MCF 10A (cell line): ENCODE measurements at regions not wholly inside any gene's neighbourhood (a gene's known extent, or its start where the extent isn't known, plus 50 kb on each side); places are given as distances from the start of the nearest gene placed in this dataset.

Experiments
- BruUV-seq: library from RNA; stranded (reverse); fragments of 400-500 nt; replicated peaks from 2 replicates; lab custom pipeline; 2021; lab: Mats Ljungman, UMichigan
- CTCF ChIA-PET: fragments of 300-600 bp; sonication (Branson Sonifier 250); formaldehyde crosslinking; extraction: SDS; loops from one replicate; lab custom pipeline; 2021; ENCODE audit warnings: antibody characterized with exemption, inconsistent platforms; lab: Yijun Ruan, JAX
- POLR2A ChIA-PET: fragments of 300-600, 350-650 bp; sonication (Branson Sonifier 250); formaldehyde crosslinking; extraction: SDS; loops from one replicate; lab custom pipeline; 2020; ENCODE audit warnings: antibody characterized with exemption, inconsistent platforms; lab: Yijun Ruan, JAX
- DNase-seq: peaks from one replicate; pipeline ENCODE4 v3.0.0-alpha.2; 2018; ENCODE audit not compliant: unreplicated experiment
- H3K27ac Mint-ChIP-seq: one replicate; pipeline ENCODE4 v1.8.0; 2022; ENCODE audit warnings: mild to moderate bottlenecking, low read depth, mixed read lengths; ENCODE audit not compliant: unreplicated experiment
- H3K27me3 Mint-ChIP-seq: one replicate; pipeline ENCODE4 v1.8.0; 2022; ENCODE audit warnings: mixed read lengths; ENCODE audit not compliant: insufficient read depth, unreplicated experiment
- H3K36me3 Mint-ChIP-seq: one replicate; pipeline ENCODE4 v1.8.0; 2022; ENCODE audit warnings: mild to moderate bottlenecking, moderate library complexity, mixed read lengths; ENCODE audit not compliant: insufficient read depth, unreplicated experiment
- H3K4me1 Mint-ChIP-seq: one replicate; pipeline ENCODE4 v1.8.0; 2022; ENCODE audit warnings: mixed read lengths; ENCODE audit not compliant: insufficient read depth, unreplicated experiment
- H3K4me3 Mint-ChIP-seq: one replicate; pipeline ENCODE4 v1.8.0; 2022; ENCODE audit warnings: mild to moderate bottlenecking, moderate library complexity, mixed read lengths; ENCODE audit not compliant: unreplicated experiment
- H3K9me3 Mint-ChIP-seq: one replicate; pipeline ENCODE4 v1.8.0; 2022; ENCODE audit warnings: mixed read lengths; ENCODE audit not compliant: unreplicated experiment
- CTCF ChIP-seq: fragments of 200-600 bp; IDR thresholded peaks from one replicate; pipeline ENCODE4 v1.8.0; 2022; ENCODE audit warnings: antibody characterized with exemption, mild to moderate bottlenecking; ENCODE audit not compliant: unreplicated experiment
- intact Hi-C: fragments of 100-400 bp; cut with micrococcal nuclease; formaldehyde crosslinking; loops from 2 replicates; pipeline ENCODE4 v1.14.1; 2022

- ChIA-PET POLR2A (no interaction called here), CTCF (interaction anchor here (0.6 to 1.1 kb wide), 2 partner anchors 11 to 33 kb away, joined by 3 read pairs; no protein-coding TSS in a partner anchor)
- Mint-ChIP-seq H3K4me1 (no peaks in the 10 kb centered on the region), H3K27me3 (no peaks in the 10 kb centered on the region), H3K9me3 (peaks cover 7% of the 10 kb centered on the region), H3K36me3 (no peaks in the 10 kb centered on the region), H3K27ac (no peak overlapping the region), H3K4me3 (no peak overlapping the region)
- BruUV-seq: no TSS peak
- intact Hi-C loops: no loop called here
- DNase-seq: no peak
- TF ChIP-seq CTCF: no peak
These were observed 453.8 kb downstream of the OTOL1 start for GRCh38 chr3:161950318-161950868.

- POLR2A ChIA-PET: no interaction called here
- H3K9me3 Mint-ChIP-seq: peaks cover 3% of the 10 kb centered on the region
- no peak overlapping the region for H3K27ac Mint-ChIP-seq
- no peaks in the 10 kb centered on the region for H3K27me3 Mint-ChIP-seq
- no peak for DNase-seq
- no TSS peak for BruUV-seq
- H3K4me3 Mint-ChIP-seq: no peak overlapping the region
- intact Hi-C loops: no loop called here
- CTCF ChIA-PET: no interaction called here
- H3K36me3 Mint-ChIP-seq: no peaks in the 10 kb centered on the region
- TF ChIP-seq CTCF: no peak
- H3K4me1 Mint-ChIP-seq: peaks cover 5% of the 10 kb centered on the region
These were observed 460.9 kb downstream of the OTOL1 start for GRCh38 chr3:161957467-161957866.

GRCh38 chr3:161964857-161965256 lies 468.2 kb downstream of the OTOL1 start:
- POLR2A ChIA-PET: no interaction called here
- no peak overlapping the region for H3K4me3 Mint-ChIP-seq
- intact Hi-C loops: no loop called here
- DNase-seq: no peak
- BruUV-seq: no TSS peak
- CTCF ChIA-PET: no interaction called here
- no peak overlapping the region for H3K27ac Mint-ChIP-seq
- TF ChIP-seq CTCF: no peak
- peaks cover 10% of the 10 kb centered on the region for H3K9me3 Mint-ChIP-seq
- no peaks in the 10 kb centered on the region for H3K27me3 Mint-ChIP-seq
- no peaks in the 10 kb centered on the region for H3K36me3 Mint-ChIP-seq
- no peaks in the 10 kb centered on the region for H3K4me1 Mint-ChIP-seq

- no TSS peak for BruUV-seq
These were observed 473.3 kb downstream of the OTOL1 start for GRCh38 chr3:161969867-161970266.

More at GRCh38 chr3:161969867-161970266, 473.3 kb downstream of the OTOL1 start:
- H3K27me3 Mint-ChIP-seq: no peaks in the 10 kb centered on the region
- no peak overlapping the region for H3K4me3 Mint-ChIP-seq
- intact Hi-C loops: no loop called here
- no peak for TF ChIP-seq CTCF
- DNase-seq: peak; percentile 11
- ChIA-PET POLR2A (no interaction called here), CTCF (no interaction called here)
- H3K4me1 Mint-ChIP-seq: no peaks in the 10 kb centered on the region
- no peaks in the 10 kb centered on the region for H3K9me3 Mint-ChIP-seq
- H3K27ac Mint-ChIP-seq: no peak overlapping the region
- no peaks in the 10 kb centered on the region for H3K36me3 Mint-ChIP-seq
